Effector CD4-positive, alpha-beta T cell (primary cell): ENCODE measurements at regions not wholly inside any gene's neighbourhood (a gene's known extent, or its start where the extent isn't known, plus 50 kb on each side); places are given as distances from the start of the nearest gene placed in this dataset.
"Not testable (repeated sequence)": the region's sequence is repeated elsewhere in the genome, so short reads cannot be mapped to it uniquely, and the experiment has no call there.

Experiments used
- DNase-seq: peaks from one replicate; pipeline ENCODE4 v3.0.0-alpha.2; 2020

GRCh38 chr20:59466107-59466815, 138.1 kb upstream of the PHACTR3 start:
- no peak for DNase-seq

GRCh38 chr20:59468831-59469230, 135.5 kb upstream of the PHACTR3 start:
- DNase-seq, result no peak

GRCh38 chr20:59469267-59470252, 134.8 kb upstream of the PHACTR3 start:
- DNase-seq, result no peak

- no peak for DNase-seq
These were observed 133.8 kb upstream of the PHACTR3 start for GRCh38 chr20:59470521-59470920.

- no peak for DNase-seq
These were observed 132.5 kb upstream of the PHACTR3 start for GRCh38 chr20:59471653-59472421.

GRCh38 chr20:59473742-59474141, 130.6 kb upstream of the PHACTR3 start:
- no peak for DNase-seq

- no peak for DNase-seq
These were observed 123.3 kb upstream of the PHACTR3 start for GRCh38 chr20:59481067-59481466.

GRCh38 chr20:59481477-59482018, 122.8 kb upstream of the PHACTR3 start:
- DNase-seq, result no peak

- no peak for DNase-seq
These were observed 121.8 kb upstream of the PHACTR3 start for GRCh38 chr20:59482351-59483187.

- DNase-seq, result no peak
These were observed 120.9 kb upstream of the PHACTR3 start for GRCh38 chr20:59483481-59483880.

- no peak for DNase-seq
These were observed 120.1 kb upstream of the PHACTR3 start for GRCh38 chr20:59484228-59484627.

GRCh38 chr20:59485576-59486454, 118.5 kb upstream of the PHACTR3 start:
- DNase-seq, result no peak

- DNase-seq, result not testable (repeated sequence)
These were observed 115.9 kb upstream of the PHACTR3 start for GRCh38 chr20:59488459-59488858.

- not testable (repeated sequence) for DNase-seq
These were observed 113.9 kb upstream of the PHACTR3 start for GRCh38 chr20:59490196-59491004.

- no peak for DNase-seq
These were observed 112.5 kb upstream of the PHACTR3 start for GRCh38 chr20:59491884-59492283.

GRCh38 chr20:59493926-59494325, 110.4 kb upstream of the PHACTR3 start:
- DNase-seq, result no peak

GRCh38 chr20:59495166-59495565, 109.2 kb upstream of the PHACTR3 start:
- DNase-seq, result no peak

- DNase-seq, result peak; percentile 46
These were observed 108.3 kb upstream of the PHACTR3 start for GRCh38 chr20:59495894-59496510.

GRCh38 chr20:59498291-59498690, 106.0 kb upstream of the PHACTR3 start:
- no peak for DNase-seq
